Body of pancreas (tissue), 4 donors: ENCODE measurements at regions not wholly inside any gene's neighbourhood (a gene's known extent, or its start where the extent isn't known, plus 50 kb on each side); places are given as distances from the start of the nearest gene placed in this dataset.

Experiments
- CTCF ChIP-seq, 7 experiments: fragments of 450-650 bp in 4 of 7; fragments of 200-600 bp in 3 of 7; sonication (generic) in 3 of 7; IDR thresholded peaks; one replicate each; pipeline ENCODE4 v1.5.1; 2016 to 2019; ENCODE audit warnings: antibody characterized with exemption in 7 of 7
- POLR2A ChIP-seq, 3 donors: fragments of 450-650 bp; IDR thresholded peaks; one replicate each; pipeline ENCODE4 v1.6.1; 2016; ENCODE audit warnings: antibody characterized with exemption in 3 of 3, mild to moderate bottlenecking in 2 of 3

GRCh38 chr4:189124791-189125190 is 815.9 kb upstream of the FRG1 start:
- TF ChIP-seq CTCF (IDR thresholded peaks at IDR 0.05), result no peak
- TF ChIP-seq POLR2A (IDR thresholded peaks at IDR 0.05), result no peak
